CD4-positive, alpha-beta T cell (primary cell): ENCODE measurements at regions not wholly inside any gene's neighbourhood (a gene's known extent, or its start where the extent isn't known, plus 50 kb on each side); places are given as distances from the start of the nearest gene placed in this dataset.

Experiments used
- ATAC-seq: fragments of 200-7000 bp; cut with Tn5 transposase; one replicate; pipeline ENCODE4 v1.10.0; 2022; ENCODE audit warnings: mild to moderate bottlenecking; ENCODE audit not compliant: poor library complexity
- CTCF ChIA-PET: fragments of 350-600 bp; sonication (Branson Sonifier 250); formaldehyde crosslinking; loops from one replicate; lab custom pipeline; 2021; ENCODE audit warnings: antibody characterized with exemption, inconsistent platforms; lab: Charles Lee
- POLR2A ChIA-PET: fragments of 350-600 bp; sonication (Branson Sonifier 250); formaldehyde crosslinking; loops from one replicate; lab custom pipeline; 2021; ENCODE audit warnings: antibody characterized with exemption, inconsistent platforms; lab: Charles Lee
- DNase-seq, 14 experiments: peaks; one replicate each; pipeline ENCODE4 v3.0.0-alpha.2; 2013 to 2020; ENCODE audit warnings: mixed read lengths in 2 of 14
- H3K27ac ChIP-seq, 2 donors: one replicate each; pipeline versions ENCODE4 v1.5.1 to v1.7.0; 2013; ENCODE audit warnings: low read length in 2 of 2, low read depth in 1 of 2, mild to moderate bottlenecking in 1 of 2
- H3K27me3 ChIP-seq, 2 experiments: 1 replicate in 1 of 2; 2 replicates in 1 of 2; pipeline versions ENCODE4 v1.6.1 to v1.7.0; 2013; ENCODE audit warnings: low read length in 2 of 2, control low read depth in 1 of 2, mild to moderate bottlenecking in 1 of 2, moderate library complexity in 1 of 2; ENCODE audit not compliant: insufficient read depth in 2 of 2, control insufficient read depth in 1 of 2
- H3K36me3 ChIP-seq: one replicate; pipeline ENCODE4 v1.6.1; 2013; ENCODE audit warnings: low read length, control low read depth; ENCODE audit not compliant: insufficient read depth
- H3K4me1 ChIP-seq: one replicate; pipeline ENCODE4 v1.6.1; 2013; ENCODE audit warnings: low read length, control low read depth; ENCODE audit not compliant: insufficient read depth
- H3K4me3 ChIP-seq: one replicate; pipeline ENCODE4 v1.5.1; 2013; ENCODE audit warnings: mild to moderate bottlenecking, low read length, moderate library complexity
- H3K9me3 ChIP-seq, 2 experiments: 1 replicate in 1 of 2; 2 replicates in 1 of 2; pipeline versions ENCODE4 v1.6.1 to v1.7.0; 2013; ENCODE audit warnings: low read length in 2 of 2, mild to moderate bottlenecking in 2 of 2, control low read depth in 1 of 2, moderate library complexity in 1 of 2; ENCODE audit not compliant: control insufficient read depth in 1 of 2, insufficient read depth in 1 of 2
- H3K27ac Mint-ChIP-seq: one replicate; pipeline ENCODE4 v1.8.0; 2020; ENCODE audit warnings: mixed read lengths
- H3K27me3 Mint-ChIP-seq: one replicate; pipeline ENCODE4 v1.8.0; 2021; ENCODE audit warnings: mixed read lengths
- H3K36me3 Mint-ChIP-seq: one replicate; pipeline ENCODE4 v1.8.0; 2021; ENCODE audit warnings: low read depth, mixed read lengths
- H3K4me1 Mint-ChIP-seq: one replicate; pipeline ENCODE4 v1.8.0; 2021; ENCODE audit warnings: low read depth, mixed read lengths
- H3K4me3 Mint-ChIP-seq: one replicate; pipeline ENCODE4 v1.8.0; 2020; ENCODE audit warnings: mild to moderate bottlenecking, mixed read lengths
- H3K9me3 Mint-ChIP-seq: one replicate; pipeline ENCODE4 v1.8.0; 2020; ENCODE audit warnings: mixed read lengths
- CTCF ChIP-seq: fragments of 200-600 bp; IDR thresholded peaks from one replicate; pipeline ENCODE4 v1.8.0; 2022; ENCODE audit warnings: antibody characterized with exemption, mild to moderate bottlenecking
- intact Hi-C, 2 experiments: fragments of 100-400 bp; cut with DNase I in 1 of 2; cut with micrococcal nuclease in 1 of 2; formaldehyde crosslinking; loops; one replicate each; pipeline versions ENCODE4 v1.15.1 to v1.9.0; 2023 to 2025; cut with DNase I, micrococcal nuclease

- H3K4me3 Mint-ChIP-seq = no peak overlapping the region
- no peaks in the 10 kb centered on the region for H3K36me3 ChIP-seq
- H3K4me1 Mint-ChIP-seq = no peaks in the 10 kb centered on the region
- no peak overlapping the region for H3K4me3 ChIP-seq
- no peak overlapping the region for H3K27ac ChIP-seq
- no peaks in the 10 kb centered on the region for H3K36me3 Mint-ChIP-seq
- H3K4me1 ChIP-seq = no peaks in the 10 kb centered on the region
- peaks cover 2% of the 10 kb centered on the region for H3K9me3 Mint-ChIP-seq
- ATAC-seq (no peak), DNase-seq (no peak)
- no peak overlapping the region for H3K27ac Mint-ChIP-seq
- intact Hi-C loops = no loop called here
- ChIA-PET POLR2A (no interaction called here), CTCF (no interaction called here)
- H3K27me3 ChIP-seq = no peaks in the 10 kb centered on the region
- H3K27me3 Mint-ChIP-seq = no peaks in the 10 kb centered on the region
- no peak for TF ChIP-seq CTCF
- H3K9me3 ChIP-seq = no peaks in the 10 kb centered on the region
Measured at GRCh38 chr4:148954011-148954749, 512.0 kb upstream of the NR3C2 start.

GRCh38 chr4:148951346-148951745 lies 509.1 kb upstream of the NR3C2 start:
- TF ChIP-seq CTCF = no peak
- H3K4me1 Mint-ChIP-seq = no peaks in the 10 kb centered on the region
- H3K9me3 Mint-ChIP-seq = no peaks in the 10 kb centered on the region
- Histone ChIP-seq H3K4me3 (no peak overlapping the region), H3K27me3 (no peaks in the 10 kb centered on the region), H3K4me1 (no peaks in the 10 kb centered on the region), H3K27ac (no peak overlapping the region), H3K36me3 (no peaks in the 10 kb centered on the region), H3K9me3 (no peaks in the 10 kb centered on the region)
- H3K27ac Mint-ChIP-seq = no peak overlapping the region
- DNase-seq (no peak), ATAC-seq (no peak)
- no peaks in the 10 kb centered on the region for H3K36me3 Mint-ChIP-seq
- ChIA-PET CTCF (no interaction called here), POLR2A (no interaction called here)
- intact Hi-C loops = no loop called here
- no peaks in the 10 kb centered on the region for H3K27me3 Mint-ChIP-seq
- H3K4me3 Mint-ChIP-seq = no peak overlapping the region

GRCh38 chr4:148946271-148946670 lies 504.1 kb upstream of the NR3C2 start:
- TF ChIP-seq CTCF = no peak
- POLR2A ChIA-PET = no interaction called here
- Histone ChIP-seq H3K27ac (no peak overlapping the region), H3K4me3 (no peak overlapping the region), H3K9me3 (no peaks in the 10 kb centered on the region), H3K4me1 (no peaks in the 10 kb centered on the region), H3K36me3 (no peaks in the 10 kb centered on the region), H3K27me3 (no peaks in the 10 kb centered on the region)
- no peaks in the 10 kb centered on the region for H3K4me1 Mint-ChIP-seq
- DNase-seq (no peak), ATAC-seq (no peak)
- H3K36me3 Mint-ChIP-seq = no peaks in the 10 kb centered on the region
- H3K9me3 Mint-ChIP-seq = no peaks in the 10 kb centered on the region
- CTCF ChIA-PET = no interaction called here
- intact Hi-C loops = no loop called here
- no peak overlapping the region for H3K27ac Mint-ChIP-seq
- H3K4me3 Mint-ChIP-seq = no peak overlapping the region
- H3K27me3 Mint-ChIP-seq = no peaks in the 10 kb centered on the region
